Stimulated activated naive CD8-positive, alpha-beta T cell treated with anti-CD3 and anti-CD28 coated beads, Interleukin-15, Interleukin-2, amounts not matched to agents 100 ng/mL and 50 ng/mL, for 24 hours (primary cell): ENCODE measurements at regions not wholly inside any gene's neighbourhood (a gene's known extent, or its start where the extent isn't known, plus 50 kb on each side); places are given as distances from the start of the nearest gene placed in this dataset.

Experiments used
- H3K27ac Mint-ChIP-seq: one replicate; pipeline ENCODE4 v1.8.0; 2021; ENCODE audit warnings: mild to moderate bottlenecking, mixed read lengths
- H3K27me3 Mint-ChIP-seq: one replicate; pipeline ENCODE4 v1.8.0; 2021; ENCODE audit warnings: mixed read lengths
- H3K36me3 Mint-ChIP-seq: one replicate; pipeline ENCODE4 v1.8.0; 2021; ENCODE audit warnings: low read depth, mixed read lengths
- H3K4me1 Mint-ChIP-seq: one replicate; pipeline ENCODE4 v1.8.0; 2021; ENCODE audit warnings: low read depth, mixed read lengths
- H3K4me3 Mint-ChIP-seq: one replicate; pipeline ENCODE4 v1.8.0; 2021; ENCODE audit warnings: mild to moderate bottlenecking, mixed read lengths
- H3K9me3 Mint-ChIP-seq: one replicate; pipeline ENCODE4 v1.8.0; 2021; ENCODE audit warnings: mixed read lengths

DNA sequence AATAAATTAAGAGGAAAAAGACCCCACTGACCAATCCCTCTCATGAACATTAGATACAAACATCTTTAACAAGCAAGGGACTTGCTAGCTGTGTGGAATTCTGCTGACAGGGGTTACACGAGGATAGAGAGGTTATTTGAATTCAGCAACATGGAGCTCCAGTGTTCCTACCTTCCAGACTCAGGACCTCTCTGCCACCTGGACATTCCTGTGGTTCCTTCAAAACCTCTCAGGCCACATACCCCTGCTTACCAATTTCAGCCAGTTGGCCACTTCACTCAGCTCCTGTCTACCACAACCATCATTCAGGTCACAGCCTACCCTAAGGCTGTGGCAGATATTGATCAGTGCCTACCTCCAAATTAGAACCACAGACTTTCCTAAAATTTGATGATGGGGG is 147.5 kb downstream of the RRAGC start:
- Mint-ChIP-seq H3K27ac (no peak overlapping the region), H3K4me1 (no peaks in the 10 kb centered on the region), H3K4me3 (no peak overlapping the region), H3K36me3 (no peaks in the 10 kb centered on the region), H3K27me3 (peaks cover 18% of the 10 kb centered on the region), H3K9me3 (no peaks in the 10 kb centered on the region)

DNA sequence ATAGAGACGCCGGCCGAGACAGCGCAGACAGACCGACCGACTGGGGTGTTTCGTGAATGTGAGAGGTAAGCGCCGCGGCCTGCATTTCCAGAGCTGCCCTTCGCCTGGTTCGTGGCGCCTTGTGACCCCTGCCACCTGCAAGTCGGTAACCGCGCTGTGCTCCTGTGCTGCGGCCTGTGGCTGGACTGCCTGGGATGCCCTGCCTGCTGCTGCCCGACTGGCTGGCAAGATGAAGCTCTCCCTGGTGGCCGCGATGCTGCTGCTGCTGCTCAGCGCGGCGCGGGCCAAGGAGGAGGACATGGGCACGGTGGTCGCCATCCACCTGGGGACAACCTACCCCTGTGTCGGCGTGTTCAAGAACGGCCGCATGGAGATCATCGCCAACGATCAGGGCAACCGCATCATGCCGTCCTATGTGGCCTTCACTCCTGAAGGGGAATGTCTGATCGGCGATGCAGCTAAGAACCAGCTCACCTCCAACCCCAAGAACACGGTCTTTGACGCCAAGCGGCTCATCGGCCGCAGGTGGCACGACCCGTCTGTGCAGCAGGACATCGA is 150.8 kb downstream of the RRAGC start:
- Mint-ChIP-seq H3K36me3 (no peaks in the 10 kb centered on the region), H3K9me3 (peaks cover 18% of the 10 kb centered on the region), H3K4me1 (no peaks in the 10 kb centered on the region), H3K27ac (no peak overlapping the region), H3K4me3 (no peak overlapping the region), H3K27me3 (peaks cover 35% of the 10 kb centered on the region)

DNA sequence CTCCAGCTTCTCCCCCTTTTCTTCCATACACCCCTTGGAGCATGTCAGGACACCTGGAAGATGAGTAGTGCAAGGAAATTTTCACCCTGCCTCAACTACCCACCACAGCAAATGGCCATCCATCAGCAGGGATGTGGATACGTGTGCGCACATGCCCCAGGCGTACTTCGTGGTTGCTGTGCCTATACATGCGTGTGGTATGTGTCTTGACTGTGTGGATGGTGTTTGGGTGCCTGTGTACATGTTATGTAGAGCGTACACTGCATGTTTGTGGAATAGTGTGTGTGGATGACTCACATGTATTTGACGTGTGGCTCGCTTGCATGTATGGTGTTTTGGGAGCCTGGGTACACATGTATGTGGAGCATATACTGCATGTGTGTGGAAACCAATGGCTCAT is 158.5 kb downstream of the RRAGC start:
- Mint-ChIP-seq H3K27ac (no peak overlapping the region), H3K4me1 (no peaks in the 10 kb centered on the region), H3K9me3 (peaks cover 17% of the 10 kb centered on the region), H3K27me3 (peaks cover 30% of the 10 kb centered on the region), H3K36me3 (no peaks in the 10 kb centered on the region), H3K4me3 (no peak overlapping the region)

GRCh38 chr1:38700077-38700470 is 159.5 kb downstream of the RRAGC start:
- Mint-ChIP-seq H3K9me3 (peaks cover 13% of the 10 kb centered on the region), H3K27ac (no peak overlapping the region), H3K4me1 (no peaks in the 10 kb centered on the region), H3K27me3 (peaks cover 25% of the 10 kb centered on the region), H3K36me3 (no peaks in the 10 kb centered on the region), H3K4me3 (no peak overlapping the region)

- Mint-ChIP-seq H3K4me3 (no peak overlapping the region), H3K9me3 (peaks cover 10% of the 10 kb centered on the region), H3K4me1 (no peaks in the 10 kb centered on the region), H3K27ac (no peak overlapping the region), H3K27me3 (peaks cover 23% of the 10 kb centered on the region), H3K36me3 (no peaks in the 10 kb centered on the region)
These were observed 160.1 kb downstream of the RRAGC start for GRCh38 chr1:38699330-38700076.

GRCh38 chr1:38697387-38697786 is 162.2 kb downstream of the RRAGC start:
- peaks cover 5% of the 10 kb centered on the region for H3K9me3 Mint-ChIP-seq
- no peak overlapping the region for H3K27ac Mint-ChIP-seq
- H3K4me3 Mint-ChIP-seq: no peak overlapping the region
- H3K36me3 Mint-ChIP-seq: no peaks in the 10 kb centered on the region
- no peaks in the 10 kb centered on the region for H3K4me1 Mint-ChIP-seq
- H3K27me3 Mint-ChIP-seq: peaks cover 13% of the 10 kb centered on the region

- no peak overlapping the region for H3K4me3 Mint-ChIP-seq
- H3K9me3 Mint-ChIP-seq: peaks cover 5% of the 10 kb centered on the region
- H3K4me1 Mint-ChIP-seq: no peaks in the 10 kb centered on the region
- no peaks in the 10 kb centered on the region for H3K36me3 Mint-ChIP-seq
- no peak overlapping the region for H3K27ac Mint-ChIP-seq
- peaks cover 13% of the 10 kb centered on the region for H3K27me3 Mint-ChIP-seq
These were observed 163.2 kb downstream of the RRAGC start for GRCh38 chr1:38696371-38696770.

- H3K4me3 Mint-ChIP-seq: no peak overlapping the region
- peaks cover 29% of the 10 kb centered on the region for H3K27me3 Mint-ChIP-seq
- no peaks in the 10 kb centered on the region for H3K36me3 Mint-ChIP-seq
- no peaks in the 10 kb centered on the region for H3K4me1 Mint-ChIP-seq
- H3K27ac Mint-ChIP-seq: no peak overlapping the region
- peaks cover 5% of the 10 kb centered on the region for H3K9me3 Mint-ChIP-seq
These were observed 165.8 kb downstream of the RRAGC start for GRCh38 chr1:38693759-38694158.

DNA sequence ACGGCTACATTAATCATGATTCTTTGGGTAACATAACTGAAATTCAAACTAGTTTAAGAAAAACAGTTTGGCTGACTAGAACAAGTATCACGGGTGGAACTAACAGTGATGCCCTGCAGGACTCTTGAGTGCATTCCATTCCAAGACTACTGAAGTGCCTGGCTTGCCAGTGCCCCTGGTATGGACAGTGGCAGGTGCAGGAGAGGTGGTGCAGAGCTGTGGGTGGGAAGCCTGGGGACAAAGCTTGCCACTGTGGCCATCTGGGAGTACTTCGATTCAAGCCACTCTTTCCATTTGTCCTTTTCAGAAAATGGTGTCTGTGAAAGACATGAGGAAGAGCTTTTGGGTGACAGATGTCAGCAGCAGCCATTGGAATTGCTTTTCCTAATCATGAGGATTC is 166.5 kb downstream of the RRAGC start:
- no peaks in the 10 kb centered on the region for H3K4me1 Mint-ChIP-seq
- no peak overlapping the region for H3K4me3 Mint-ChIP-seq
- H3K36me3 Mint-ChIP-seq: no peaks in the 10 kb centered on the region

GRCh38 chr1:38690790-38691449 is 168.7 kb downstream of the RRAGC start:
- Mint-ChIP-seq H3K36me3 (no peaks in the 10 kb centered on the region), H3K4me3 (no peak overlapping the region), H3K27ac (no peak overlapping the region), H3K27me3 (peaks cover 38% of the 10 kb centered on the region), H3K4me1 (no peaks in the 10 kb centered on the region), H3K9me3 (no peaks in the 10 kb centered on the region)

More for the DNA sequence above, 166.5 kb downstream of the RRAGC start:
- Mint-ChIP-seq H3K9me3 (no peaks in the 10 kb centered on the region), H3K27ac (no peak overlapping the region), H3K27me3 (peaks cover 29% of the 10 kb centered on the region)

GRCh38 chr1:38686927-38687255 is 172.7 kb downstream of the RRAGC start:
- Mint-ChIP-seq H3K27ac (no peak overlapping the region), H3K9me3 (no peaks in the 10 kb centered on the region), H3K36me3 (no peaks in the 10 kb centered on the region), H3K4me3 (no peak overlapping the region), H3K4me1 (no peaks in the 10 kb centered on the region), H3K27me3 (peaks cover 31% of the 10 kb centered on the region)

DNA sequence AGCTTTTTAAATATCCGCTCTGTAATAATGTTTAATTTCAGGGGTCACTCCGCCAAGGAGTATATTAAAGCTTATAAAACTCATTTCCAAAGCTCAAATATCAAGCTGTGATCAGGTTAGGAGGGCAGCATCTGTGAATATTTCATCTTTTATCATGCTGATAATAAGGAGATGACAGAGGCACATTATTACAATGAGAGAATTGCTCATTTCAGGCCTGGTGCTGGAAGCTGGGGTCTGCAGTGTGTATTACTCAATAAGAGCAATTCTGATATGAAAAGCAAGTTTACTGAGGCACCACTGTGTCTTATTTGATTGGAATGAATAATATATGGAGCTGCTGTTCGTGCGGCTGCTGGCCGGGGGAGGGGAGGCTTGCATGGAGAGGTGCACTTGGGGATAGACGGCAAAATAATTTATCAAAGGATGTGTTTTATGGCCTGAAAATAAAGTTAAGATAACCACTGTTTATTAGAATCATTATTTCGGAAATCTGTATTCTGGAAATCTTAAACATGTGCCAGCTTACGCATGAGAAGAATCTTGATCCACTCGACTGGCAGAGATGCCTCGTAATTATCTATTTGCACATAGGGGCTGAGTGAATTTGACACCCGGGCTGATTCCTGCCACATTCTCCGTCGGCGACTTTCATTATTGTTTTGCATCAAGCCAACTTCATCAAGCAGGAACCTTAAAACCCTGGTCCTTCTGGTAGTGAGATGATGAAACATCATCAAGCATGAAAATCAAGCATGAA is 173.2 kb downstream of the RRAGC start:
- Mint-ChIP-seq H3K36me3 (no peaks in the 10 kb centered on the region), H3K4me3 (no peak overlapping the region), H3K9me3 (no peaks in the 10 kb centered on the region), H3K27me3 (peaks cover 27% of the 10 kb centered on the region), H3K27ac (no peak overlapping the region), H3K4me1 (no peaks in the 10 kb centered on the region)

- no peak overlapping the region for H3K4me3 Mint-ChIP-seq
- peaks cover 21% of the 10 kb centered on the region for H3K27me3 Mint-ChIP-seq
- no peak overlapping the region for H3K27ac Mint-ChIP-seq
- H3K4me1 Mint-ChIP-seq: no peaks in the 10 kb centered on the region
- H3K36me3 Mint-ChIP-seq: no peaks in the 10 kb centered on the region
- no peaks in the 10 kb centered on the region for H3K9me3 Mint-ChIP-seq
These were observed 174.2 kb downstream of the RRAGC start for GRCh38 chr1:38685388-38685787.

DNA sequence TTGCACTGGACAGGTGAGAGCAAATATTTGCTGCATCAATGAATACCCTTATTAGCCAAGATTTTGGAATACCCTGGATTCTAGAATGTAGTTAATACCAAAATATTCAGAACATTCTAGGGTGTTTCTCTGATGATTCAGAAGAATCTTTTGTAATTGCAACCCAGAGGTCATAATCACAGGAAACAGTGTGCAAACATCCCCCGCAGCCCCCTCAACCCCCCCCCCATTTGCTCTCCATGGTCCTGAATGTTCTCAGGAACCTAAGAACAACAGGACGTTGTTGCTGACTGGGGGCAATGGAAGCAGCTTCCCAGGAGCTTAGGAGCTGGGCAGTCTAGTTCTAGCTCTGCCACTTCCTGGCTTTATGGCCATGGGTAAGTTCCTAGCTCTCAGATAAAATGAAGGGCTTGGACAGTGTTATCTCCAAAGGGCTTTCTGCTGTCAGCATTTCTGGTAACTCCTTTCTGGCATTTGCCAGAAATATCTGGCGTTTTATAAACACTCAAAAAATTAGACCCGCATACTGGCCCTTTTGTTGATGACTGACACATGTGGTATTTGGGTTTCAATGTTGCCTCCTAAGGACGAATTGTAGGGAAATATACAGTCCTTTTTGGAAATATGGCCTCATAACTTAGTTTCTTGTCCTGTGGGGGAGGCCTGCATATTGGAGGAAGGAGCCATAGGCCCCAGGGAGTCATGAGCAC is 178.6 kb downstream of the RRAGC start:
- Mint-ChIP-seq H3K4me1 (no peaks in the 10 kb centered on the region), H3K27ac (no peak overlapping the region), H3K27me3 (peaks cover 6% of the 10 kb centered on the region), H3K4me3 (no peak overlapping the region), H3K9me3 (no peaks in the 10 kb centered on the region), H3K36me3 (no peaks in the 10 kb centered on the region)

- H3K4me1 Mint-ChIP-seq: no peaks in the 10 kb centered on the region
- peaks cover 6% of the 10 kb centered on the region for H3K27me3 Mint-ChIP-seq
- H3K36me3 Mint-ChIP-seq: no peaks in the 10 kb centered on the region
- H3K4me3 Mint-ChIP-seq: no peak overlapping the region
- H3K9me3 Mint-ChIP-seq: no peaks in the 10 kb centered on the region
- H3K27ac Mint-ChIP-seq: no peak overlapping the region
These were observed 181.8 kb downstream of the RRAGC start for GRCh38 chr1:38677756-38678155.
